Activated CD4-positive, alpha-beta memory T cell treated with anti-CD3 and anti-CD28 coated beads, Interleukin-2, amount 10 ng/mL, durations not matched to agents 7 days and 5 days (primary cell): ENCODE measurements at regions not wholly inside any gene's neighbourhood (a gene's known extent, or its start where the extent isn't known, plus 50 kb on each side); places are given as distances from the start of the nearest gene placed in this dataset.
A peak's percentile ranks its signal among the peaks of the same experiment; 100 is the strongest.

ENCODE experiments used
- CTCF ChIA-PET: fragments of 350-600 bp; sonication (Branson Sonifier 250); formaldehyde crosslinking; loops from one replicate; lab custom pipeline; 2021; ENCODE audit warnings: antibody characterized with exemption, inconsistent platforms; lab: Charles Lee
- POLR2A ChIA-PET: fragments of 350-600 bp; sonication (Branson Sonifier 250); formaldehyde crosslinking; loops from one replicate; lab custom pipeline; 2021; ENCODE audit warnings: antibody characterized with exemption; lab: Charles Lee
- DNase-seq: peaks from one replicate; pipeline ENCODE4 v3.0.0-alpha.2; 2020
- H3K27ac Mint-ChIP-seq: one replicate; pipeline ENCODE4 v1.8.0; 2021; ENCODE audit warnings: mild to moderate bottlenecking, mixed read lengths
- H3K27me3 Mint-ChIP-seq: one replicate; pipeline ENCODE4 v1.8.0; 2021; ENCODE audit warnings: mixed read lengths
- H3K36me3 Mint-ChIP-seq: one replicate; pipeline ENCODE4 v1.8.0; 2021; ENCODE audit warnings: low read depth, mixed read lengths
- H3K4me1 Mint-ChIP-seq: one replicate; pipeline ENCODE4 v1.8.0; 2021; ENCODE audit warnings: mixed read lengths
- H3K4me3 Mint-ChIP-seq: one replicate; pipeline ENCODE4 v1.8.0; 2021; ENCODE audit warnings: mild to moderate bottlenecking, mixed read lengths
- H3K9me3 Mint-ChIP-seq: one replicate; pipeline ENCODE4 v1.8.0; 2021; ENCODE audit warnings: mixed read lengths

DNA sequence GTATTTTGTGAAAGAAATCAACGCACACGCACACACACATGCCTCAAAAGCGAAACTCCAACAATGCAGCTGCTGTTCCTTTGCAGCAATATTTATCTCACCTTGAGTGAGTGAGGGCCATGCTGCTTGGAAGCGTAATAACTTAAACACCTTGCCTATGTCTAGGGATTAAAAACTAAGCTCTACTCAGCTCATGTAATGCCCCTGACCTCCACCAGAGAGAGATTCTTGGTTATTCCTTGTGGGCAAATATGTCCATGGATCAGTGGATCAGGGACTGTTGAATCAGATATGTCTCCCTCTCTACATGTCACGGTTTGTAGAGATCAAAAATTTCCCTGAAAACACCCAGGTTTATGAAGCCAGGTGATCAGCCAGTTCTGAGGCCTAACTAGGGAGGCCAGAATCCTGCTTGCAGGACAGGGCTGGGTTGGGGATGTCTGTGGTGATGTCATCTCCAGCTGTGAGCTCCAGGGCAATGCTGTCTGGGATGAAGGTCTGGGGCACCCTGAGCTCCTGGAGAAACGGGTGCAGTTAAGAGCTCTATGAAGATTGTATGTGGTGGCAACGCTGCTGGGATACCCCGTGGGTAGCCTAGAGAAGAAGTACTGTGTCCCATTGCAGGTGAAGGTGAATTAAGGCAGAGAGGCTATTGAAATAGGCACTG, 149.4 kb downstream of the KCNJ12 start:
- DNase-seq, result no peak
- H3K36me3 Mint-ChIP-seq, result no peaks in the 10 kb centered on the region
- no peak overlapping the region for H3K27ac Mint-ChIP-seq
- H3K9me3 Mint-ChIP-seq, result no peaks in the 10 kb centered on the region
- H3K27me3 Mint-ChIP-seq, result peaks cover 9% of the 10 kb centered on the region
- H3K4me1 Mint-ChIP-seq, result no peaks in the 10 kb centered on the region
- CTCF ChIA-PET, result interaction anchor here (1.7 kb wide), 1 partner anchor 14 kb away, joined by 7 read pairs; no protein-coding TSS in a partner anchor
- POLR2A ChIA-PET, result no interaction called here
- H3K4me3 Mint-ChIP-seq, result no peak overlapping the region

- peaks cover 2% of the 10 kb centered on the region for H3K27me3 Mint-ChIP-seq
- no peaks in the 10 kb centered on the region for H3K9me3 Mint-ChIP-seq
- DNase-seq, result no peak
- peaks cover 6% of the 10 kb centered on the region for H3K4me1 Mint-ChIP-seq
- H3K4me3 Mint-ChIP-seq, result no peak overlapping the region
- H3K27ac Mint-ChIP-seq, result no peak overlapping the region
- POLR2A ChIA-PET, result no interaction called here
- CTCF ChIA-PET, result no interaction called here
- peaks cover 2% of the 10 kb centered on the region for H3K36me3 Mint-ChIP-seq
These were observed 152.0 kb downstream of the KCNJ12 start for GRCh38 chr17:21528031-21528695.

- no peak for DNase-seq
- H3K27ac Mint-ChIP-seq, result no peak overlapping the region
- no peak overlapping the region for H3K4me3 Mint-ChIP-seq
- H3K9me3 Mint-ChIP-seq, result no peaks in the 10 kb centered on the region
- ChIA-PET CTCF (no interaction called here), POLR2A (no interaction called here)
- peaks cover 9% of the 10 kb centered on the region for H3K36me3 Mint-ChIP-seq
- H3K27me3 Mint-ChIP-seq, result peaks cover 2% of the 10 kb centered on the region
- H3K4me1 Mint-ChIP-seq, result peaks cover 13% of the 10 kb centered on the region
These were observed 154.2 kb downstream of the KCNJ12 start for GRCh38 chr17:21530311-21530710.

DNA sequence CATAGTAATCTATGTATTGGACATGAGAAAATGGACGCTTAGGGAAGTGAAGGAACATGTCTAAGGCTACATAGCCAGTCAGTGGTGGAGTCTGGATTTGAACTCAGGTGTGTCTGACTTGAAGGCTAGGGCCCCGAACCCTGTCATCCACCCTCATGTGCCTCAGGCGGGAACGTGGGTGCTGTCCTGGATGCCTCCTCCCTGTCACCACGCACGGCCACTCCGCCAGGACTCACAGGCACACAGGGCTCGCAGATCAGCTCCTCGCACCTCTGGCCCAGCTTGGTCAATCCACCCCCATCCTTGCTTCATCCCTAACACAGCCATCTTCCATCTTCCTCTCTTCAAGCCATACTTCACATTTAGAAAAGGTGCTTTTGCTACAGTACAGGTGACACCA, 154.7 kb downstream of the KCNJ12 start:
- no peaks in the 10 kb centered on the region for H3K9me3 Mint-ChIP-seq
- no peak for DNase-seq
- H3K4me1 Mint-ChIP-seq, result peaks cover 13% of the 10 kb centered on the region
- POLR2A ChIA-PET, result interaction anchor here (1.2 kb wide), 1 partner anchor 19 kb away, joined by 3 read pairs; no protein-coding TSS in a partner anchor
- CTCF ChIA-PET, result interaction anchor here (1.0 kb wide), 1 partner anchor 74 kb away, joined by 3 read pairs; no protein-coding TSS in a partner anchor
- H3K4me3 Mint-ChIP-seq, result no peak overlapping the region
- H3K27me3 Mint-ChIP-seq, result peaks cover 2% of the 10 kb centered on the region
- peaks cover 12% of the 10 kb centered on the region for H3K36me3 Mint-ChIP-seq
- H3K27ac Mint-ChIP-seq, result no peak overlapping the region

GRCh38 chr17:21532763-21533385, 156.7 kb downstream of the KCNJ12 start:
- peaks cover 13% of the 10 kb centered on the region for H3K4me1 Mint-ChIP-seq
- H3K9me3 Mint-ChIP-seq, result peaks cover 13% of the 10 kb centered on the region
- ChIA-PET POLR2A (interaction anchor here (1.8 kb wide), 1 partner anchor 19 kb away, joined by 8 read pairs; no protein-coding TSS in a partner anchor), CTCF (interaction anchor here (1.7 kb wide), 1 partner anchor 20 kb away, joined by 7 read pairs; no protein-coding TSS in a partner anchor)
- H3K27me3 Mint-ChIP-seq, result peaks cover 2% of the 10 kb centered on the region
- H3K27ac Mint-ChIP-seq, result no peak overlapping the region
- peak; percentile 24 for DNase-seq
- no peak overlapping the region for H3K4me3 Mint-ChIP-seq
- peaks cover 29% of the 10 kb centered on the region for H3K36me3 Mint-ChIP-seq

DNA sequence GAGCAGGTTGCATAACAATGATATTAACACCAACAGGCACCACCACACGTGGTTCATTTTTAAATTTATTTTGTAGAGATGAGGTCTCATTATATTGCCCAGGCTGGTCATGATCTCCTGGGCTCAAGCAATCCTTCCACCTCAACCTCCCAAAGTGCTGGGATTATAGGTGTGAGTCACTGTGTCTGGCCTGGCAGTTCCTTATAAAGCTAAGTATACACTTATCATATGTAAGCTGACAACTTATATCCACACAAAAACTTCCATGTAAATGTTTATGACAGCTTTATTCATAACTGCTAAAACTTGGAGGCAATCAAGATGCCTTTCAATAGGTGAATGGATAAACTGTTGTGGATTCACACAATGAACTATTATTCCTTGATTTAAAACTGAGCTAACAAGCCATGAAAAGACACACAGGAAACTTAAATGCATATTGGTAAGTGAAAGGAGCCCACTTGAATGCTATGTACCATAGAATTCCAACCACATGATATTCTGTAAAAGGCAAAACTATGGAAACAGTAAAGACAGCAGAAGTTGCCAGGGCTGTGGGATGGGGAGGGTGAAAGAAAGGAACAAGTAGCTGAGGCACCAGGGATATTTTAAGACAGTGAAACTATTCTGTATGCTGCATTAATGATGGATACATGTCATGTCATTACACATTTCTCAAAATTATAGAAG, 156.5 kb upstream of the KCNJ18 start:
- POLR2A ChIA-PET, result no interaction called here
- peaks cover 29% of the 10 kb centered on the region for H3K36me3 Mint-ChIP-seq
- H3K4me1 Mint-ChIP-seq, result peaks cover 16% of the 10 kb centered on the region
- no peak overlapping the region for H3K4me3 Mint-ChIP-seq
- peaks cover 13% of the 10 kb centered on the region for H3K9me3 Mint-ChIP-seq
- CTCF ChIA-PET, result no interaction called here
- H3K27me3 Mint-ChIP-seq, result no peaks in the 10 kb centered on the region
- no peak for DNase-seq
- no peak overlapping the region for H3K27ac Mint-ChIP-seq

GRCh38 chr17:21537302-21537701, 155.0 kb upstream of the KCNJ18 start:
- no peak for DNase-seq
- ChIA-PET CTCF (interaction anchor here (1.3 kb wide), 1 partner anchor 26 kb away, joined by 3 read pairs; no protein-coding TSS in a partner anchor), POLR2A (no interaction called here)
- Mint-ChIP-seq H3K4me1 (peaks cover 16% of the 10 kb centered on the region), H3K4me3 (no peak overlapping the region), H3K27ac (no peak overlapping the region), H3K36me3 (peaks cover 33% of the 10 kb centered on the region), H3K27me3 (no peaks in the 10 kb centered on the region), H3K9me3 (peaks cover 13% of the 10 kb centered on the region)

DNA sequence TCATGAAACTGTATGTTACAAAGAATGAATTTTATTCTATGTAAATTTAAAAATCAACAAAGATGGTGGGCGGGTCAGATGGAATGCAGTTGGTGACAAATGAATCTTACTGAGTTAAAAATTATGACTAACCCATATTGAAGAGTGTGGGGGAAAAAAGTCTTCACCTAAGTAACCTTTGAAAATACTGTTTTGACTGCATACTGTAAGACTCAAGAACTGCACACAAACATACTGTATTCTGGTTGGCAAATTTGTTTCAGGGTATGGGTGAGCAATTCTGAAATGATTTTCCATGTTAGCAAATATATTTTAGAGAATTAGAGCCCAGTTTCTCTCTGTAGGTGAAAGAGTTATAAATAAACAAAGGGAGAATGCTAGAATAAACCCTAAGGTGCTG, 153.7 kb upstream of the KCNJ18 start:
- CTCF ChIA-PET, result interaction anchor here (1.3 kb wide), 1 partner anchor 27 kb away, joined by 3 read pairs; no protein-coding TSS in a partner anchor
- peaks cover 38% of the 10 kb centered on the region for H3K36me3 Mint-ChIP-seq
- peaks cover 13% of the 10 kb centered on the region for H3K9me3 Mint-ChIP-seq
- no peaks in the 10 kb centered on the region for H3K27me3 Mint-ChIP-seq
- H3K27ac Mint-ChIP-seq, result no peak overlapping the region
- POLR2A ChIA-PET, result no interaction called here
- no peak for DNase-seq
- H3K4me1 Mint-ChIP-seq, result peaks cover 5% of the 10 kb centered on the region
- H3K4me3 Mint-ChIP-seq, result no peak overlapping the region

- no peak overlapping the region for H3K4me3 Mint-ChIP-seq
- ChIA-PET CTCF (no interaction called here), POLR2A (no interaction called here)
- H3K9me3 Mint-ChIP-seq, result peaks cover 13% of the 10 kb centered on the region
- no peak for DNase-seq
- peaks cover 39% of the 10 kb centered on the region for H3K36me3 Mint-ChIP-seq
- H3K4me1 Mint-ChIP-seq, result peaks cover 3% of the 10 kb centered on the region
- H3K27ac Mint-ChIP-seq, result no peak overlapping the region
- H3K27me3 Mint-ChIP-seq, result no peaks in the 10 kb centered on the region
These were observed 153.2 kb upstream of the KCNJ18 start for GRCh38 chr17:21539146-21539545.

GRCh38 chr17:21540502-21540901, 151.8 kb upstream of the KCNJ18 start:
- ChIA-PET CTCF (no interaction called here), POLR2A (no interaction called here)
- Mint-ChIP-seq H3K9me3 (peaks cover 13% of the 10 kb centered on the region), H3K36me3 (peaks cover 30% of the 10 kb centered on the region), H3K4me3 (no peak overlapping the region), H3K4me1 (peaks cover 4% of the 10 kb centered on the region), H3K27ac (no peak overlapping the region), H3K27me3 (no peaks in the 10 kb centered on the region)
- no peak for DNase-seq

DNA sequence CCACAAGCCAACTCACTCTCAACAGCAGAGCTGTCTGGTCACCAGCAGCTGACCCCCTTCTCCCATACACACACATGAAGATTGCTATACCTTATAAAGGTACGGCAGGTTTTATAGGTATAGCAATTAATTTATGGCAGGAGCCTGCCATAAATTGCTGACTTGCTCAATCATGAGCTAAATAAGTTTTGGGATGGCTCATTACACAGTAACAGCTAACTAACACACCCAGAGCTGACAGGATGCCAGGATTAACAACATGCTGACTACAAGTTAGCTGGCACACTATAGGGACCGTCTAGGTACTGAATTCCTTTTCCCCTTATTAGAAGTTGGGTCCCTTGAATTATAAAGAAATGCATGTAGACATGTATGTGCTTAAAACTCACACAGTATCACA, 150.3 kb upstream of the KCNJ18 start:
- Mint-ChIP-seq H3K4me1 (peaks cover 11% of the 10 kb centered on the region), H3K36me3 (peaks cover 19% of the 10 kb centered on the region), H3K27me3 (no peaks in the 10 kb centered on the region), H3K9me3 (peaks cover 7% of the 10 kb centered on the region), H3K4me3 (no peak overlapping the region), H3K27ac (no peak overlapping the region)
- ChIA-PET CTCF (no interaction called here), POLR2A (interaction anchor here (1.4 kb wide), 1 partner anchor 9 kb away, joined by 3 read pairs; no protein-coding TSS in a partner anchor)
- no peak for DNase-seq

DNA sequence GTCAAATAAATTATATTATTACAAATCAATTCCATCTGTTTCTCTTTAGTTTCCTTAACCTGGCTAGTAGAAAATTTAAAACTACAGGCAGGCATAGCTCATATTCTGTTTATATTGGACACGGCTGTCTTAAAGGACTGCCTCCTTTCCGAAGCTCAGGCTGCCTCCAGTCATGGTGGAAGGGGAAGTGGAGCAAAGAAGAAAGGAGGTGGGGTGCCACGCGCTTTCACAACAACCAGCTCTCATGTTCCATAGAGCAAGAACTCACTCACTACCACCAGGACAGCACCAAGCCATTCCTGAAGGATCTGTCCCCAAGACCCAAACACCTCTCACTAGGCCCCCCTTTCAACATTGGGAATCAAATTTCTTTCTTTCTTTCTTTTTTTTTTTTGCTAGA, 149.3 kb upstream of the KCNJ18 start:
- no peak for DNase-seq
- Mint-ChIP-seq H3K36me3 (peaks cover 12% of the 10 kb centered on the region), H3K4me1 (peaks cover 11% of the 10 kb centered on the region), H3K4me3 (no peak overlapping the region), H3K9me3 (no peaks in the 10 kb centered on the region), H3K27ac (no peak overlapping the region), H3K27me3 (no peaks in the 10 kb centered on the region)
- CTCF ChIA-PET, result interaction anchor here (1.0 kb wide), 1 partner anchor 9 kb away, joined by 3 read pairs; no protein-coding TSS in a partner anchor
- POLR2A ChIA-PET, result interaction anchor here (1.4 kb wide), 1 partner anchor 8 kb away, joined by 3 read pairs; no protein-coding TSS in a partner anchor
